Brain microvascular endothelial cell (primary cell): ENCODE measurements at regions not wholly inside any gene's neighbourhood (a gene's known extent, or its start where the extent isn't known, plus 50 kb on each side); places are given as distances from the start of the nearest gene placed in this dataset.
A peak's percentile ranks its signal among the peaks of the same experiment; 100 is the strongest.

Experiments
- DNase-seq: peaks from one replicate; pipeline ENCODE4 v3.0.0-alpha.2; 2020
- H3K27ac ChIP-seq: fragments of 250-450 bp; sonication (Bioruptor Pico); 2 replicates; pipeline ENCODE4 v1.5.1; 2020; ENCODE audit warnings: mild to moderate bottlenecking, moderate library complexity
- H3K27me3 ChIP-seq: fragments of 250-450 bp; sonication (Bioruptor Pico); replicated peaks from 2 replicates; pipeline ENCODE4 v1.5.1; 2020; ENCODE audit warnings: mild to moderate bottlenecking
- H3K36me3 ChIP-seq: fragments of 250-450 bp; sonication (Bioruptor Pico); replicated peaks from 2 replicates; pipeline ENCODE4 v1.5.1; 2020; ENCODE audit warnings: mild to moderate bottlenecking
- H3K4me3 ChIP-seq: 2 replicates; pipeline ENCODE4 v1.5.1; 2011; ENCODE audit warnings: low read depth, mild to moderate bottlenecking, control low read depth, low read length, moderate library complexity
- CTCF ChIP-seq: IDR thresholded peaks from 2 replicates; pipeline ENCODE4 v1.5.1; 2011; ENCODE audit warnings: low read depth, mild to moderate bottlenecking, moderate library complexity, low read length, control low read depth, inconsistent platforms; ENCODE audit errors: missing control alignments
- in situ Hi-C: cut with HindIII; loops from 2 replicates; pipeline ENCODE4 v1.10.0; 2017; ENCODE audit warnings: low sequenced_read_pairs, low pct_ligation_motif_present

- TF ChIP-seq CTCF = no peak
- no peak for DNase-seq
- no peaks in the 10 kb centered on the region for H3K27me3 ChIP-seq
- no peak overlapping the region for H3K4me3 ChIP-seq
- in situ Hi-C loops = no loop called here
- no peak overlapping the region for H3K27ac ChIP-seq
- no peaks in the 10 kb centered on the region for H3K36me3 ChIP-seq
Measured at GRCh38 chr7:91632234-91632940, 248.1 kb downstream of the MTERF1 start.

- Histone ChIP-seq H3K27me3 (no peaks in the 10 kb centered on the region), H3K27ac (no peak overlapping the region), H3K4me3 (no peak overlapping the region), H3K36me3 (no peaks in the 10 kb centered on the region)
- no peak for DNase-seq
- no peak for TF ChIP-seq CTCF
- in situ Hi-C loops = no loop called here
Measured at GRCh38 chr7:91633013-91633441, 247.5 kb downstream of the MTERF1 start.

GRCh38 chr7:91634485-91635177, 245.9 kb downstream of the MTERF1 start:
- no peak overlapping the region for H3K27ac ChIP-seq
- TF ChIP-seq CTCF = no peak
- no peak for DNase-seq
- no peaks in the 10 kb centered on the region for H3K36me3 ChIP-seq
- H3K27me3 ChIP-seq = no peaks in the 10 kb centered on the region
- H3K4me3 ChIP-seq = no peak overlapping the region
- in situ Hi-C loops = no loop called here

- Histone ChIP-seq H3K27ac (no peak overlapping the region), H3K4me3 (no peak overlapping the region), H3K36me3 (no peaks in the 10 kb centered on the region), H3K27me3 (no peaks in the 10 kb centered on the region)
- in situ Hi-C loops = no loop called here
- peak; percentile 69 for TF ChIP-seq CTCF
- DNase-seq = peak; percentile 19
Measured at GRCh38 chr7:91636129-91636724, 244.3 kb downstream of the MTERF1 start.

- Histone ChIP-seq H3K27me3 (no peaks in the 10 kb centered on the region), H3K36me3 (no peaks in the 10 kb centered on the region), H3K4me3 (no peak overlapping the region), H3K27ac (no peak overlapping the region)
- in situ Hi-C loops = no loop called here
- no peak for DNase-seq
- TF ChIP-seq CTCF = no peak
Measured at GRCh38 chr7:91636728-91637127, 243.8 kb downstream of the MTERF1 start.
